Ishikawa (cell line): ENCODE measurements at regions not wholly inside any gene's neighbourhood (a gene's known extent, or its start where the extent isn't known, plus 50 kb on each side); places are given as distances from the start of the nearest gene placed in this dataset.

Experiments
- CEBPB ChIP-seq: IDR thresholded peaks from 2 replicates; pipeline ENCODE4 v1.6.1; 2012
- CREB1 ChIP-seq: IDR thresholded peaks from 2 replicates; pipeline ENCODE4 v1.6.1; 2012; ENCODE audit warnings: low read depth
- EGR1 ChIP-seq: IDR thresholded peaks from 2 replicates; pipeline ENCODE4 v1.6.1; 2012
- EP300 ChIP-seq: IDR thresholded peaks from 2 replicates; pipeline ENCODE4 v1.6.1; 2012; ENCODE audit warnings: borderline replicate concordance
- FOXM1 ChIP-seq: IDR thresholded peaks from 2 replicates; pipeline ENCODE4 v1.6.1; 2012; ENCODE audit warnings: low read depth, borderline replicate concordance
- MAX ChIP-seq: IDR thresholded peaks from 2 replicates; pipeline ENCODE4 v1.6.1; 2012
- RAD21 ChIP-seq: IDR thresholded peaks from 2 replicates; pipeline ENCODE4 v1.6.1; 2012; ENCODE audit warnings: low read depth
- REST ChIP-seq: IDR thresholded peaks from 2 replicates; pipeline ENCODE4 v1.6.1; 2012; ENCODE audit warnings: low read depth, mild to moderate bottlenecking
- TAF1 ChIP-seq: IDR thresholded peaks from 2 replicates; pipeline ENCODE4 v1.6.1; 2012; ENCODE audit warnings: low read depth, mild to moderate bottlenecking
- TEAD4 ChIP-seq: IDR thresholded peaks from 2 replicates; pipeline ENCODE4 v1.6.1; 2012
- ZBTB7A ChIP-seq: IDR thresholded peaks from 2 replicates; pipeline ENCODE4 v1.6.1; 2012; ENCODE audit warnings: low read depth

DNA sequence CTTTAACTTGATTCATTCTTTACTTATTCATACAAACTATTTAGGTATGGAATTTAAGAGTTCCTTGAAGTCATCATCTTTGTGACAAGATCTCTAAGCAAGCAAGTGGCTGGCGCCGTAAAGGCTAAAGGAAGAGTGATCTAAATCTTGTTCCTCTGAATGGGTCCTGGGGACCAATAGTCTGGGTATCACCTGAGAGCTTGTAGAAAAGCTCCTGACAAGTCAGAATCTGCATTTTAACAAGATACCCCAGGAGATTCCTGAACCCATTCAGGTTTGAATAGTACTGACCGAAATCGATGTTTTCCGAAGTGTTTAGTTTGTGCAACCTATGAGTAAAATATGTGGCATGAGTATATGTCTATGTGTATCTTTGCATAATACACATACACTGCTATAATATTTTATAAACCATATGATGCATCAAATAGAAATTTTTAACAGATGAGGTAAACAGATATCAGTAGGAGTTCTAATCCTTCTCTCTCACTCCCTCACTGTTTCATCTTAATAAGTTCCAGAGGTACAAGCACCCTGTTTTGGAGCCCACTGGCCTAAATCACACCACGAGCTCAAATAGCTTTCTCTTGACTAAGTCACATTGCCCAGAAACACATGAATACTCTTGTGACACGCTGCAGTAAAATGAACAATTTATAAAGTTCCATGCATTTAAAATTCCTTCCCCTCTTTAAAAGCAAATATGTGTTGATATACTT is 170.0 kb downstream of the RELL1 start:
- TF ChIP-seq RAD21, result no peak
- no peak for TF ChIP-seq MAX
- no peak for TF ChIP-seq CEBPB
- no peak for TF ChIP-seq ZBTB7A
- no peak for TF ChIP-seq EP300
- no peak for TF ChIP-seq TAF1
- TF ChIP-seq EGR1, result no peak
- no peak for TF ChIP-seq TEAD4
- no peak for TF ChIP-seq REST
- TF ChIP-seq CREB1, result no peak
- no peak for TF ChIP-seq FOXM1
